H9 (cell line): ENCODE measurements at regions not wholly inside any gene's neighbourhood (a gene's known extent, or its start where the extent isn't known, plus 50 kb on each side); places are given as distances from the start of the nearest gene placed in this dataset.

Source experiments
- DNase-seq: peaks from one replicate; pipeline ENCODE4 v3.0.0-alpha.2; 2017
- H2AFZ ChIP-seq: one replicate; pipeline ENCODE4 v1.6.1; 2013; ENCODE audit warnings: mild to moderate bottlenecking, low read length, control low read depth, moderate library complexity
- H2AK5ac ChIP-seq: 2 replicates; pipeline ENCODE4 v1.6.1; 2013; ENCODE audit warnings: low read length, control low read depth, mixed read lengths; ENCODE audit not compliant: insufficient read length
- H2BK120ac ChIP-seq: one replicate; pipeline ENCODE4 v1.6.1; 2013; ENCODE audit warnings: low read depth, mild to moderate bottlenecking, low read length, control low read depth, inconsistent platforms; ENCODE audit not compliant: poor library complexity, severe bottlenecking
- H2BK12ac ChIP-seq: 2 replicates; pipeline ENCODE4 v1.6.1; 2013; ENCODE audit warnings: low read length, control low read depth, mixed read lengths, low read depth; ENCODE audit not compliant: insufficient read length
- H2BK15ac ChIP-seq: 2 replicates; pipeline ENCODE4 v1.6.1; 2013; ENCODE audit warnings: low read depth, low read length, control low read depth
- H2BK20ac ChIP-seq: one replicate; pipeline ENCODE4 v1.6.1; 2013; ENCODE audit warnings: low read depth, mild to moderate bottlenecking, low read length, control low read depth, inconsistent platforms; ENCODE audit not compliant: poor library complexity, severe bottlenecking
- H2BK5ac ChIP-seq: 2 replicates; pipeline ENCODE4 v1.6.1; 2013; ENCODE audit warnings: low read length, control low read depth, mixed read lengths; ENCODE audit not compliant: insufficient read length
- H3K14ac ChIP-seq: 2 replicates; pipeline ENCODE4 v1.6.1; 2013; ENCODE audit warnings: low read length, control low read depth; ENCODE audit not compliant: insufficient read depth
- H3K18ac ChIP-seq: 2 replicates; pipeline ENCODE4 v1.6.1; 2013; ENCODE audit warnings: low read depth, mild to moderate bottlenecking, mixed read lengths, low read length, control low read depth; ENCODE audit not compliant: insufficient read length
- H3K23ac ChIP-seq: 2 replicates; pipeline ENCODE4 v1.6.1; 2013; ENCODE audit warnings: low read length, control low read depth, mixed read lengths, low read depth; ENCODE audit not compliant: insufficient read length
- H3K23me2 ChIP-seq: 2 replicates; pipeline ENCODE4 v1.6.1; 2013; ENCODE audit warnings: low read depth, mild to moderate bottlenecking, mixed read lengths, low read length, control low read depth; ENCODE audit not compliant: insufficient read length, poor library complexity, severe bottlenecking
- H3K27ac ChIP-seq: 2 replicates; pipeline ENCODE4 v1.5.1; 2013; ENCODE audit warnings: low read length, control low read depth, mixed read lengths, low read depth; ENCODE audit not compliant: insufficient read length
- H3K27me3 ChIP-seq: 2 replicates; pipeline ENCODE4 v1.6.1; 2013; ENCODE audit warnings: low read length, control low read depth, inconsistent platforms; ENCODE audit not compliant: insufficient read depth
- H3K4ac ChIP-seq: 2 replicates; pipeline ENCODE4 v1.6.1; 2013; ENCODE audit warnings: low read depth, mild to moderate bottlenecking, control low read depth, inconsistent platforms, low read length, moderate library complexity
- H3K4me1 ChIP-seq: 2 replicates; pipeline ENCODE4 v1.6.1; 2013; ENCODE audit warnings: low read length, control low read depth, inconsistent platforms; ENCODE audit not compliant: insufficient read depth
- H3K4me2 ChIP-seq: 2 replicates; pipeline ENCODE4 v1.6.1; 2013; ENCODE audit warnings: low read length, control low read depth, mixed read lengths; ENCODE audit not compliant: insufficient read length, insufficient read depth
- H3K56ac ChIP-seq: 2 replicates; pipeline ENCODE4 v1.6.1; 2013; ENCODE audit warnings: low read depth, mild to moderate bottlenecking, mixed read lengths, low read length, control low read depth; ENCODE audit not compliant: insufficient read length
- H3K79me1 ChIP-seq: 2 replicates; pipeline ENCODE4 v1.6.1; 2013; ENCODE audit warnings: low read depth, mild to moderate bottlenecking, moderate library complexity, low read length, control low read depth, inconsistent platforms; ENCODE audit not compliant: insufficient read depth, poor library complexity, severe bottlenecking
- H3K79me2 ChIP-seq: 2 replicates; pipeline ENCODE4 v1.6.1; 2013; ENCODE audit warnings: low read length, control low read depth, inconsistent platforms; ENCODE audit not compliant: insufficient read depth
- H3K9ac ChIP-seq: 2 replicates; pipeline ENCODE4 v1.6.1; 2013; ENCODE audit warnings: low read length, control low read depth, mixed read lengths; ENCODE audit not compliant: insufficient read length; ENCODE audit errors: extremely low read depth
- H3K9me3 ChIP-seq: one replicate; pipeline ENCODE4 v1.6.1; 2013; ENCODE audit warnings: low read depth, low read length, inconsistent platforms; ENCODE audit not compliant: control insufficient read depth
- H3T11ph ChIP-seq: one replicate; pipeline ENCODE4 v1.6.1; 2013; ENCODE audit warnings: mild to moderate bottlenecking, low read length, control low read depth, inconsistent platforms
- H4K20me1 ChIP-seq: one replicate; pipeline ENCODE4 v1.6.1; 2013; ENCODE audit not compliant: control insufficient read depth, insufficient read length, insufficient read depth
- H4K5ac ChIP-seq: 2 replicates; pipeline ENCODE4 v1.6.1; 2013; ENCODE audit warnings: low read depth, mild to moderate bottlenecking, mixed read lengths, low read length, control low read depth; ENCODE audit not compliant: insufficient read length
- H4K8ac ChIP-seq: replicated peaks from 2 replicates; pipeline ENCODE4 v1.6.1; 2013; ENCODE audit warnings: low read length, control low read depth, mixed read lengths, low read depth; ENCODE audit not compliant: insufficient read length
- H4K91ac ChIP-seq: 2 replicates; pipeline ENCODE4 v1.6.1; 2013; ENCODE audit warnings: low read depth, mild to moderate bottlenecking, moderate library complexity, mixed read lengths, low read length, control low read depth; ENCODE audit not compliant: insufficient read length
- H3K27ac Mint-ChIP-seq, 3 experiments: 2 replicates in 2 of 3; 3 replicates in 1 of 3; pipeline ENCODE4 v1.8.0; 2020 to 2021; ENCODE audit warnings: mixed read lengths in 3 of 3, mild to moderate bottlenecking in 1 of 3, moderate library complexity in 1 of 3
- H3K27me3 Mint-ChIP-seq: 2 replicates; pipeline ENCODE4 v1.8.0; 2021; ENCODE audit warnings: low read depth, mild to moderate bottlenecking, moderate library complexity, mixed read lengths
- H3K36me3 Mint-ChIP-seq, 3 experiments: 2 replicates in 2 of 3; 3 replicates in 1 of 3; pipeline ENCODE4 v1.8.0; 2020 to 2021; ENCODE audit warnings: low read depth in 3 of 3, mixed read lengths in 3 of 3; ENCODE audit not compliant: insufficient read depth in 1 of 3
- H3K4me1 Mint-ChIP-seq, 2 experiments: 2 replicates each; pipeline ENCODE4 v1.8.0; 2020; ENCODE audit warnings: mixed read lengths in 2 of 2
- H3K4me3 Mint-ChIP-seq, 2 experiments: 2 replicates in 1 of 2; 3 replicates in 1 of 2; pipeline ENCODE4 v1.8.0; 2020 to 2021; ENCODE audit warnings: mild to moderate bottlenecking in 2 of 2, mixed read lengths in 2 of 2, moderate library complexity in 1 of 2
- H3K9me3 Mint-ChIP-seq, 2 experiments: 2 replicates in 1 of 2; 3 replicates in 1 of 2; pipeline ENCODE4 v1.8.0; 2020; ENCODE audit warnings: mild to moderate bottlenecking in 2 of 2, mixed read lengths in 2 of 2, moderate library complexity in 1 of 2
- WGBS: extraction: QIAGEN DNeasy Blood & Tissue Kit; methylation state at CpG from one replicate; pipeline ENCODE4 v1.1.7; 2013; ENCODE audit warnings: missing lambda C conversion rate, low lambda C conversion rate, mixed read lengths; ENCODE audit not compliant: insufficient read length; ENCODE audit errors: extremely low coverage; 5-methylcytosine and 5-hydroxymethylcytosine counted together
- TF ChIP-seq, protein P1 (sequence below): fragments of 200-600 bp; sonication (generic); conservative IDR thresholded peaks from 3 replicates; pipeline ENCODE4 v1.8.0; 2021; ENCODE audit warnings: antibody characterized with exemption, mild to moderate bottlenecking

DNA sequence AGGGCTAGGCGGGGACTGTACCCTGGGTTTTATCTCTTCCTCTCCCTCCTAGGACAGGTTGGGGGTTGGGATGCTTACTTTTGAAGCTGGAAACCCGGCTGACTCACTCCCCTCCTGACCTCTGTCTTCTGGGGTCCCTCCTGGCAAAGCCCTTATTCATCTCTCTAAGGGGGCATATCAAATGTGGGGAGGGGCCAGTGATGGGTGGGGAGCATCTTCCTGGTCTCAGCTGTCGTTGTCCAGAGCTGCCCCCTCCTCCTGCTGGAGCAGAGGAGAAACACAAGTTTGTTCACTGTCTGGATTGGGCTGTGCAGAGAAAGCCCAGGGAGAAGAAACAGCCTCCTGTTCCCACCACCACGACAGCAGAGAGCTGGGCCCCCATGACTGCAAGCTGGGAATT is 85.8 kb downstream of the TNFAIP2 start:
- H3K9ac ChIP-seq = no peak overlapping the region
- Mint-ChIP-seq H3K4me3 (no peak overlapping the region), H3K4me1 (peaks cover 11% of the 10 kb centered on the region in 2 experiments), H3K9me3 (peaks cover 20 to 22% of the 10 kb centered on the region in 2 experiments), H3K27me3 (peaks cover 55% of the 10 kb centered on the region), H3K27ac (no peak overlapping the region), H3K36me3 (peaks cover 6 to 19% (median 6%) of the 10 kb centered on the region in 3 experiments; a peak in 6 of 7 replicates)
- no peak overlapping the region for H4K91ac ChIP-seq
- no peak overlapping the region for H4K8ac ChIP-seq
- no peak overlapping the region for H3K18ac ChIP-seq
- no peak overlapping the region for H3K27ac ChIP-seq
- no peak overlapping the region for H3T11ph ChIP-seq
- H3K4me1 ChIP-seq = no peaks in the 10 kb centered on the region
- no peaks in the 10 kb centered on the region for H4K20me1 ChIP-seq
- H3K9me3 ChIP-seq = peaks cover 12% of the 10 kb centered on the region
- H2BK120ac ChIP-seq = no peak overlapping the region
- no peaks in the 10 kb centered on the region for H3K79me2 ChIP-seq
- no peak overlapping the region for H3K4ac ChIP-seq
- no peak overlapping the region for H3K23ac ChIP-seq
- no peak overlapping the region for H3K4me2 ChIP-seq
- no peak overlapping the region for H3K56ac ChIP-seq
- DNase-seq = no peak
- no peak overlapping the region for H2BK5ac ChIP-seq
- H3K14ac ChIP-seq = no peak overlapping the region
- no peak overlapping the region for H4K5ac ChIP-seq
- H2AK5ac ChIP-seq = no peak overlapping the region
- H2BK15ac ChIP-seq = no peak overlapping the region
- no peak overlapping the region for H2BK20ac ChIP-seq
- H2BK12ac ChIP-seq = no peak overlapping the region
- H3K27me3 ChIP-seq = no peaks in the 10 kb centered on the region; the same call in 1 of the 2 replicates
- no peaks in the 10 kb centered on the region for H3K79me1 ChIP-seq
- H2AFZ ChIP-seq = no peak overlapping the region
- H3K23me2 ChIP-seq = no peaks in the 10 kb centered on the region
- no CpG with 5 or more reads among the region's 4 CpGs for WGBS
- TF ChIP-seq, protein P1, sequence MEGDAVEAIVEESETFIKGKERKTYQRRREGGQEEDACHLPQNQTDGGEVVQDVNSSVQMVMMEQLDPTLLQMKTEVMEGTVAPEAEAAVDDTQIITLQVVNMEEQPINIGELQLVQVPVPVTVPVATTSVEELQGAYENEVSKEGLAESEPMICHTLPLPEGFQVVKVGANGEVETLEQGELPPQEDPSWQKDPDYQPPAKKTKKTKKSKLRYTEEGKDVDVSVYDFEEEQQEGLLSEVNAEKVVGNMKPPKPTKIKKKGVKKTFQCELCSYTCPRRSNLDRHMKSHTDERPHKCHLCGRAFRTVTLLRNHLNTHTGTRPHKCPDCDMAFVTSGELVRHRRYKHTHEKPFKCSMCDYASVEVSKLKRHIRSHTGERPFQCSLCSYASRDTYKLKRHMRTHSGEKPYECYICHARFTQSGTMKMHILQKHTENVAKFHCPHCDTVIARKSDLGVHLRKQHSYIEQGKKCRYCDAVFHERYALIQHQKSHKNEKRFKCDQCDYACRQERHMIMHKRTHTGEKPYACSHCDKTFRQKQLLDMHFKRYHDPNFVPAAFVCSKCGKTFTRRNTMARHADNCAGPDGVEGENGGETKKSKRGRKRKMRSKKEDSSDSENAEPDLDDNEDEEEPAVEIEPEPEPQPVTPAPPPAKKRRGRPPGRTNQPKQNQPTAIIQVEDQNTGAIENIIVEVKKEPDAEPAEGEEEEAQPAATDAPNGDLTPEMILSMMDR = peak; percentile 34; the same call in 1 of the 3 replicates
